GDM1 (cell line): ENCODE measurements at regions not wholly inside any gene's neighbourhood (a gene's known extent, or its start where the extent isn't known, plus 50 kb on each side); places are given as distances from the start of the nearest gene placed in this dataset.

ENCODE experiments used
- DNase-seq: peaks from one replicate; lab custom pipeline; 2025; lab: John Stamatoyannopoulos, UW

DNA sequence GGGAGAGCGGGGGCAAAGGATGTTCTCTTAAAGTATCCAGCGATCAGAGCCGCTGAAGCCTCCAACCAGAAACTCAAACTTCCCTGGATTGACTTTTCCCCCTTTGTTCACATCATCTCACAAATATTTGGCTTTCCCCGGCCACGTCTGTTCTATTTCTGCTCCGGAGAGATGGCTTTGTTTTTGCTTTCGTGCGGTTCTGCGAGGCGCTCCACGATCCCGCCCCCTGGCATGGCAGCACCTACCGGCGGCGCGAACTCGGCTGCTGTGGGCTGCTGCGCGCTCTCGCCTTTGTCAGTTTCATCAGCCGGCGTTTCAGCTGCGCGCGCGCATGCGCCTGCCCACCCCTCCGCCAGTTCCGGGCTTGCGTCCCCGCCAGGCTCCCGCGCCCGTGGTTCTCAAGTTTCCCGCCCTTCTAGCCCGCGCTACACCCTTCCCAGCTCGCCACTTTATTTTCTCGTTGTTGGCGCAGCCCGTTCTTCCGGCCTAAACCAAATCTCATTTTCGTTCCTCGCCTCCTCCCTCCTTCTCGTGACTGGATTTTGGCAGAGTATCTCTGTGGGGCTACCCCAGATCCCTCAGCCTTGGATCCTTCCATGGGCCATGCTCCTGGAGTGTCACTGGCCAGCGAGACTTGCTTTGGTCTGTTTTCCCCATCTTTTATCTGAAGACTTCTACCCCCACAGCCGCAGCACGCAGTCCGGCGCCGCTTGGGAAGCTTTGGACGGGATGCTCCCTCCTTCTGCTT, 98.0 kb downstream of the INSIG2 start:
- peak; percentile 70 for DNase-seq

DNA sequence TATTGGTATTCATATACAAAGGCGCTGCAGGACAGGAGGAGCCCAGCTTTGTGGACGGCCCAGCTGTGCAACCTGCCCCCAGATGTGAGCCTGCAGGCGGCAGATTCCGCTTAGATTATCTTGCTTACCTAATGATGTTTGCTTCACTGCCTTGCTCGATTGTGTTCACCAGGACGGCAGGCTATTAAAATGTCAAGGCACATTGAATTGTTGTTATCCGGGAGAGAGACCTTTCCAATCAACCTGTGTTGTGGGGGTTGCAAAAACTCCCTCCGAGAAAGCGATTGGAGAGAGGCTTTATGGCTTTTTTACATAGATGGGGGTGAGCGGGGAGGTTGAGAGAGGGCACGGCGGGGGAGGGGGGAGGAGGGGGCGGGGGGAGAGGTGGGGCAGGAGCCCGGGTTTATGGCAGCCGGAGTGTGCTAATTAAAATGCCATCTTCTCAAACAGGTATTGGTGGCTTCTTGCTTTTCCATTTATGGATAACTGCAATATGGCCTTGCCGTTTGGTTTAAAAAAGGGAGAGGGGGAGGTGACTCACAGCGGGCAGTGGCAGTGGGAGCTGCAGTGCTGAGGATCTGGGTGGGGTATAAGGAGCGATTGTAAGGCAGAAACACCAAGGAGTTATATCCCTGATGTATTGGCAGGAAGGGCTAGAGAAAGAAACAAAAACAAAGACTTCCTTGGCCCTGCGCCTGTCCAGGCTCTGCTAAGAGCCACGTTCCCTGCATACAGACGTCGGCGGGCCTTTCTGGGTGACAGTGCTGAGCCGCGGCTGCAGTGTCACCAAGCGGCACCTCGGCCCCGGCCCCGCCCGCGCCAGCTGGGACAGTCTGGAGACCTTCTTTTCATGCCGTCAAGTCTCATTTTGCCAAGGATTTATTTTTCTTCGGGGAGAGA, 97.2 kb downstream of the INSIG2 start:
- DNase-seq: no peak

DNA sequence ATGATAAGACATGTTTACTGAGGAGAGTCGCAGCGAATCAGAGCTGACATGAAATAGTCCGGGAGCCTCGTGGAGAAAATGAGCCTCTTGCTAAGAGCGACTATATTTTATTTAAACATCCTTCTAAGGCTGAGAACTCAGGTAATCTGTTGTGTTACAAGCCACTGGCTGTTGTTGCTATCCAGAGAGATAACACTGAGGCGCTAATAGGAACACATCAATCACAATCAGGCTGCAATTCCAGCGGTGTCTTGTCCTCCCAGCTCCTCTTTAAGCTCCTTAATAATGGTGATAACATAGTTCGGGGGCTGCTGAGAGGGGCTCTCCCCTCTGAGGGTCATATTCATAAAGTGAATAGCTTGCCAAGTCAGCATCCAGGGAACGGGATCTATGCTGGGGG, 95.1 kb downstream of the INSIG2 start:
- no peak for DNase-seq

DNA sequence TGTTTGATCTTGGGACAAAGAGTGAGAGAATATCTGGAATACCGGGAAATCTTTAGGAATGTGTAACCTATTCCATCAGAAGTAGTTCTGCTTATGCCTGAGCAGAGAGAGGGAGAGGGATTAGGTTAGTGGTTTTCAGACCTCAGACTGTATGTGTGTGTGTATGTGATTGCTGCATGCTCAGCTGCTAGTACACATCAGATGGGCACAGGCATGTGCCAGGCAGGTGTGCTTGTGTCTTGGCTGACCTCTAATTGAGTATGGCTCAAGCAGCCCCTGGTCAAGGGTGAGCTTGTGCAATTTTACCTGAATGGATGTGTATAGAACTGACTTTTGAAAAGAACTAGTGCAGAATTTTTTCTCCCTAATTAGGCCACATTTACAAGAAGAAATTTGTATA, 91.2 kb downstream of the INSIG2 start:
- DNase-seq: no peak

DNA sequence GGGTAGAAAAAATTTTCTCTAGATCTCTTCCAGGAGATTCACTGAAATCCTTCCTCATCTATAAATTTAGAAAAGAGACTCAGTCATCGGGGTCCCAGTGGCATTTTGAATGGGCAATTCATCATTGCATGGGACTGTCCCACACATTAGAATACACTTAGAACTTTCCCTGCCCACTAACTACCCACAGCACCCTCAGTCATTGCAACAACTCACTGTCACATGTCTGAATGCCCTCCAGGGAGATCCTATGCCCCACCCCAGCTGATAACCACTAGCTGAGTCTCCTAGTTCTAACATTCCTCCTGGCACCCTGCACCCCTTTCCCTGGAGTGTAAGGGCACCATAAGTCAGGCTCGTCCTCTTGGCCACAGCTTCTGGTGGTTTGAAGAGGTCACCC, 89.6 kb downstream of the INSIG2 start:
- DNase-seq: no peak

DNA sequence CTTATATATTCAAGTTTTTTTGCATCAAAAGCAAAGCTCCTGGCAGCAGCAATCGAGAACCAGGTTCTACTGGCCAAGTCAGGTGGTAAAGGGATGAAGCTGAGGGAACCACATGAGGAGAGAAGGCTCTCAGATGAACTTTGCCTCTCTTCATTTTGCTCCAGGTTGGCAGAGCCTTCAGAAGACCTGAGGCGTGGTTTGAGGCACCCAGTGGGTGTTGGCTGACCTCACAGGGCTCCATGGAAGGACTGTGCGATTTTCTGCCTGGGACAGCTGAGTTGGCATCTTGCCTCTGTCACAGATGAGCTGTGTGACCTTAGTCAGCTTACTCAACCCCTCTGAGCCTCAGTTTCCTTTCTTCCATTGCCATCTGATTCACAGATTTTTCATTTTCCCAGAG, 89.0 kb downstream of the INSIG2 start:
- no peak for DNase-seq

DNA sequence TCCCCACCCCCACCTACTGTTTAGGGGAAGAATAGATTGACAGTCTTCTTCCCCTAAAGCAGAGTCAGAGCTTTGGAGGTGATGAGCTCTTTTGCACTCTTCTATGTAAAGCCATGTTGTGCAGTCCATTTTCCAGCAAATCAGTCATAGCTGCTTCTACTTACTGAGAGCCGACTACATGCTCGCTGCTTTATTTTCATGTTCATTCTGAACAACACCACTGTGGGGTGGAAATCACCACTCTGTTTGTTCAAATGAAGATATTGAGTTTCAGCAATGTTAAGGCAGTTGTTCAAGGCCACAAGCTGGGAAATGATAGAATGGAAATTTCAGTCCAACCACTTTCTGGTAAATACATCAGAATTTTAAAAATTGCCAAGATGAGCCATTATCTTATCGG, 88.3 kb downstream of the INSIG2 start:
- DNase-seq: no peak

DNA sequence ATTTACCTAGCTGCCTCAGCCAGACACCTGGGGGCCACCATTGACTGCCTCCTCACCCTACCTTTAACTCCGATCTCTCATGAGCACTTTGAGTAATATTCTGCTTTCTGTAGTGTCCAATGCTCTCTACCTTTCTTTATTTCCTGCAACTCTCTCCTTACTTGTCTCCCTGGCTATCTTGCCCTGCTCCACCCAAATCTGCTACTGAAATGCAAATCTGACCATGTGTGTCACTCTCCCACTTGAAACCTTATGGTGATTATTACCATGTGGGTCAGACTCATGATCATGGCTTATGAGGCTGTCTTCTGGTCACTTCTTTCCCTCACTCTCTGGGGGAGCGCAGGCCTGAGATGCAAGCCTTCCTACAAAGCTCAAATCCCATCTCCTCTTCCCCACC, 83.3 kb downstream of the INSIG2 start:
- DNase-seq: no peak

DNA sequence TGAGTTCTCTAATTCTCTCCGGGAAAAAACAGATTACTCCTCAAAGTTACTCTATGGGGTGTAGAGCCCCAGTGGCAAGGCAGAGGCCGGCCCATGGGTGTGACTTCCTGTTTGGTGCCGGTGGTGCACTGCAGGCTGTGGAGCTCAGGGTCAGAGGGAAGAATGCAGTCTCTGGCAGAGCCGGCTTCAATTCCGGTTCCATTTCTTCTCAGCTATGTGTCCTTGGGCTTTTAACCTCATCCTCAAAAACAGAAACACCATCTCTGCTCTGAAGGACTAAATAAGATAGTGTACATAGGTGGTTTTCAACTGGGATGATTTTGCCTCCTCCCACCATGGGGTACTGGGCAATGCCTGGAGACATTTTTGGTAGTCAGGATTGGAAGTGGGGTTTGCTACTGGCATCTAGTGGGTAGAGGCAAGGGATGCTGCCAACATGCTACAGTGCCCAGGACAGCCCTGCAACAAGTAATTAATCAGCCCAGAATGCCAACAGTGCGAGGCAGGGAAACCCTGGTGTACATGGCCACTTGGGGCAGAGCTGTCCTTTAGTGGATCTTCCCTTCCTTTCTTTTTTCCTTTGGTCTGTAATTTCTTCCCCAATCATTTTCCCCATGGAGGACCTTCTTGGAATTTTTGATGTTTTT, 81.2 kb downstream of the INSIG2 start:
- no peak for DNase-seq

DNA sequence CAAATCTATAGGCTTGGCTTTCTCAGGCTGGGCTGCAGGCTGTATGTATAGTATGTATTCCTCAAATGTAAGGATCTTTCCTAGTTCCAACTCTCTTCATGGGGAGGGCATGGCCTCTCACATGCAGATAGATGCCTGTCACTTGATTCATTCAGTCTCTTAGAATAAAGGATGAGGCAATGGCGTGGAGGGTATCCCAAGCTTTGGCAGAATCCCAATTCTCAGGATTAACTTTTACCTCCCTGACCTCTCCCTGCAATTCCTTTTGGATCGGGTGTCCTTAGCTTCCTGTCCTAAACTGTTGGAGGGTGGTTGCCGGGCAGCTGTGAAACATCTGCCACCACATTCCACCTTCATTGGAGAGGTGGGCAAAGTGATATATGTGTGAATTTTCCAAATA, 80.3 kb downstream of the INSIG2 start:
- no peak for DNase-seq

DNA sequence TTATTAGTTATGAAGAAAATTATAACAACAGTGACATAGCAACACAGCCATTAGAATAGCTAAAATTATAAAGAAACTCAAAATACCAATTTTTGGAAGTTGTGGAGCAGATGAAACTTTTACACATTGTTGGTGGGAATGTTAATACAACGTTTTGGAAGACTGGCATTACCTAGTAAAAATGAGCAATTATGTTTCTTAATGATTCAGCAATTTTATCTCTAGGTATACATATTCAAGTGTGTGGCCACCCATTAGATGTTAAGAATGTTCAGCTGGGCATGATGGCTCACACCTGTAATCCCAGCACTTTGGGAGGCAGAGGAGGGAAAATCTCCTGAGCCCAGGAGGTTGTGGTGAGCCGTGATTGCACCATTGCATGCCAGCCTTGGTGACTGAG, 78.8 kb downstream of the INSIG2 start:
- DNase-seq: no peak

DNA sequence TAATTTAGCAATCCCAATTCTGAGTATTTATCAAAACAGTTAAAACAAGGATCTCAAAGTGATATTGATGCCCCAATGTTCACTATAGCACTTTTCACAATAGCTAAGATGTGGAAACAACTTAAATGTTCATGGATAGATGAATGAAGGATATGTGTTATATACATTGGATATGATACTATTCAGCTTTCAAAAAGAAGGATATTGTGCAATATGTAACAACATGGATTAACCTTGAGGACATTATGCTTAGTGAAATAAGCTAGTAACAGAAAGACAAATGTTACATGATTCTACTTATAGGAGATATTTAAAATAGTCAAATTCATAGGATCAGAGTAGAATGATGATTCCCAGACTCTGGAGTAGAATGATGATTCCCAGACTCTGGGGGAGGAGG, 78.0 kb downstream of the INSIG2 start:
- no peak for DNase-seq

DNA sequence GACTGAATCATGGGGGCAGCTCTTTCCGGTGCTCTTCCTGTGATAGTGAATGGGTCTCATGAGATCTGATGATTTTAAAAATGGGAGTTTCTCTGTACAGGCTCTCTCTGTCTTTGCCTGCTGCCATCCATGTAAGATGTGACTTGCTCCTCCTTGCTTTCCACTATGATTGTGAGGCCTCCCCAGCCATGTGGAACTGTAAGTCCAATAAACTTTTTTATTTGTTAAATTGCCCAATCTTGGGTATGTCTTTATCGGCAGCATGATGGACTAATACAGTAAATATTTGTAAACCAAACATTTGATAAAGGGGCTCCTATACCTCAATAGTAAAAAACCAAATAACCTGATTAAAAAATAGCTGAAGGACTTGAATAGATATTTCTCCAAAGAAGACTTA, 77.3 kb downstream of the INSIG2 start:
- DNase-seq: no peak
